ENCODE measurements at regions not wholly inside any gene's neighbourhood (a gene's known extent, or its start where the extent isn't known, plus 50 kb on each side); places are given as distances from the start of the nearest gene placed in this dataset.

DNA sequence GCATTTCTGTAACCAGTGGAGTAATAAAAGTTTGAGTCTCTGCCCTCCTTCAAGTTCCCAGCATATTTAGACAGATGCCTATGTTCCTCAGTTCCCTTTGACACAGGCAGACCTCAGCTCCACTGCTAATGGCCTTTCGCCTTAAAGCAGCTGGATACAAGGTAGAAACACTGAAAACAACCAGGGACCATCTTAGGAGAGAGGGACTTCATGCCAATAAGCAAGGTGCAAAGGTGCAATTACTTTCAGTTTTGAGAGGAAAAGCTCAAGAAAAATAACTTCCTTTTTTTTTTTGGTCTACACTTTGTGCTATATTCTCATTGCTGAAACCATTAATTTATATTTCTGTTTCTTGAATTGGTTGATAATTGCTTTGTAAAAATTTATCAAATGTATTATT lies 781.9 kb upstream of the GALNTL6 start:
- H3K4me1 ChIP-seq (ENCODE audit: low read length): no peaks in the 10 kb centered on the region
- H3K9me3 ChIP-seq (replicated peaks; ENCODE audit: insufficient read depth, low read length): no peaks in the 10 kb centered on the region
- no peak overlapping the region for H3K27ac ChIP-seq (ENCODE audit: low read length)
- H3K4me2 ChIP-seq (ENCODE audit: low read depth, low read length): peak overlapping the region; percentile 55
- no peaks in the 10 kb centered on the region for H3K79me2 ChIP-seq (ENCODE audit: low read length)
- no peaks in the 10 kb centered on the region for H3F3A ChIP-seq (ENCODE audit: insufficient read depth, low read length)
- H3K27me3 ChIP-seq (replicated peaks; ENCODE audit: insufficient read depth, low read length): no peaks in the 10 kb centered on the region
- peak overlapping the region; percentile 83 for H2AFZ ChIP-seq (ENCODE audit: low read length)
- H4K20me1 ChIP-seq (ENCODE audit: insufficient read depth, low read length): no peaks in the 10 kb centered on the region
- TF ChIP-seq EZH2 (optimal IDR thresholded peaks at IDR 0.05; ENCODE audit: low read depth, low read length) (no peak), EZH2phosphoT487 (IDR thresholded peaks at IDR 0.05; ENCODE audit: low read length) (no peak)
- TF ChIP-seq, protein P1, sequence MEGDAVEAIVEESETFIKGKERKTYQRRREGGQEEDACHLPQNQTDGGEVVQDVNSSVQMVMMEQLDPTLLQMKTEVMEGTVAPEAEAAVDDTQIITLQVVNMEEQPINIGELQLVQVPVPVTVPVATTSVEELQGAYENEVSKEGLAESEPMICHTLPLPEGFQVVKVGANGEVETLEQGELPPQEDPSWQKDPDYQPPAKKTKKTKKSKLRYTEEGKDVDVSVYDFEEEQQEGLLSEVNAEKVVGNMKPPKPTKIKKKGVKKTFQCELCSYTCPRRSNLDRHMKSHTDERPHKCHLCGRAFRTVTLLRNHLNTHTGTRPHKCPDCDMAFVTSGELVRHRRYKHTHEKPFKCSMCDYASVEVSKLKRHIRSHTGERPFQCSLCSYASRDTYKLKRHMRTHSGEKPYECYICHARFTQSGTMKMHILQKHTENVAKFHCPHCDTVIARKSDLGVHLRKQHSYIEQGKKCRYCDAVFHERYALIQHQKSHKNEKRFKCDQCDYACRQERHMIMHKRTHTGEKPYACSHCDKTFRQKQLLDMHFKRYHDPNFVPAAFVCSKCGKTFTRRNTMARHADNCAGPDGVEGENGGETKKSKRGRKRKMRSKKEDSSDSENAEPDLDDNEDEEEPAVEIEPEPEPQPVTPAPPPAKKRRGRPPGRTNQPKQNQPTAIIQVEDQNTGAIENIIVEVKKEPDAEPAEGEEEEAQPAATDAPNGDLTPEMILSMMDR (IDR thresholded peaks at IDR 0.05; ENCODE audit: low read length): no peak
- H3K4me3 ChIP-seq (ENCODE audit: low read length): peak overlapping the region; percentile 17; the same call in 1 of the 2 replicates
- DNase-seq: no peak
- no peaks in the 10 kb centered on the region for H3K36me3 ChIP-seq (replicated peaks; ENCODE audit: insufficient read depth, low read length)
- H3K9ac ChIP-seq (ENCODE audit: low read length): no peak overlapping the region
- no peaks in the 10 kb centered on the region for H3K9me2 ChIP-seq (replicated peaks; ENCODE audit: insufficient read depth, low read length)

DNA sequence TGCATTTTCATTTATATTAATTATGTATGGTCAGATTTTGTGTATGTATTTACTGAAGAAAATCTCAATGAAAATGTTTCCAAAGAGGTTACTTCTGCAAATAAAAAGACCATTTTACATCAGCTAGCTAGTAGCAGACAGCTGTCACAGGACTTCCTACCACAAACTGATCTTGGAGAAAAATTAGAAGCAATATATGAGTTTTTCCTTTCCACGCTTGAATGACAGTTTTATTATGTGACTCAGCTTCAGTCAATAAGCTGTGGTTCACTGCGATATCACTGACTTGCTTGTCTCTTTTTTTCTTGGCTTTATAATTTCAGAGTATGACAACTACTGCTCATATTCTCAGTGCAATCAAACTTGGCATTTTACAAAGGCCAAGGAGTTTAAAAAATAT lies 787.4 kb upstream of the GALNTL6 start:
- H3K9ac ChIP-seq (ENCODE audit: low read length): no peak overlapping the region
- H3K4me2 ChIP-seq (ENCODE audit: low read depth, low read length): no peak overlapping the region
- no peaks in the 10 kb centered on the region for H3K9me2 ChIP-seq (replicated peaks; ENCODE audit: insufficient read depth, low read length)
- no peaks in the 10 kb centered on the region for H3K9me3 ChIP-seq (replicated peaks; ENCODE audit: insufficient read depth, low read length)
- H3K36me3 ChIP-seq (replicated peaks; ENCODE audit: insufficient read depth, low read length): no peaks in the 10 kb centered on the region
- DNase-seq: no peak
- TF ChIP-seq, protein P1 (IDR thresholded peaks at IDR 0.05; ENCODE audit: low read length): no peak
- TF ChIP-seq EZH2phosphoT487 (IDR thresholded peaks at IDR 0.05; ENCODE audit: low read length) (no peak), EZH2 (optimal IDR thresholded peaks at IDR 0.05; ENCODE audit: low read depth, low read length) (no peak)
- H3K27ac ChIP-seq (ENCODE audit: low read length): no peak overlapping the region
- H3K4me3 ChIP-seq (ENCODE audit: low read length): no peak overlapping the region
- no peaks in the 10 kb centered on the region for H3F3A ChIP-seq (ENCODE audit: insufficient read depth, low read length)
- no peaks in the 10 kb centered on the region for H4K20me1 ChIP-seq (ENCODE audit: insufficient read depth, low read length)
- no peaks in the 10 kb centered on the region for H3K4me1 ChIP-seq (ENCODE audit: low read length)
- H3K27me3 ChIP-seq (replicated peaks; ENCODE audit: insufficient read depth, low read length): no peaks in the 10 kb centered on the region
- no peak overlapping the region for H2AFZ ChIP-seq (ENCODE audit: low read length)
- H3K79me2 ChIP-seq (ENCODE audit: low read length): no peaks in the 10 kb centered on the region

DNA sequence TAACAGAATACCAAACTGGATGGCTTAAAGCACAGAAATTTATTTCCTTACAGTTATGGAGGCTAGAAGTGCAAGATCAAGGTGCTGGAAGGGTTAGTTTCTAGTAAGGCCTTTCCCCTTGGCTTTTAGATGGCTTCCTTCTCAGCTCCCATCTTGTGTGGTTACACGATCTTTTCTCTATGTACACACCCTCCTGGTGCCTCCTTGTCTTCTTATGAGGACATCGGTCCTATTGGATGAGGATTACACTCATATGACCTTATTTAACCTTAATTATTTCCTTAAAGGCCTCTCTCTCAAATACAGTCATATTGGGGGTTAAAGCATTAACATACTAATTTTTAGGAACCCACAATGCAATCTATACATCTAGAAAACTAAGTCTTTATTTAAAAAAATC lies 787.9 kb upstream of the GALNTL6 start:
- TF ChIP-seq, protein P1 (IDR thresholded peaks at IDR 0.05; ENCODE audit: low read length): no peak
- Histone ChIP-seq H3K4me2 (ENCODE audit: low read depth, low read length) (no peak overlapping the region), H4K20me1 (ENCODE audit: insufficient read depth, low read length) (no peaks in the 10 kb centered on the region), H3F3A (ENCODE audit: insufficient read depth, low read length) (no peaks in the 10 kb centered on the region), H3K4me1 (ENCODE audit: low read length) (no peaks in the 10 kb centered on the region), H3K9ac (ENCODE audit: low read length) (no peak overlapping the region), H3K4me3 (ENCODE audit: low read length) (no peak overlapping the region), H2AFZ (ENCODE audit: low read length) (0 out of 2 replicates have a peak overlapping the region, but pooled peaks have one; percentile 28), H3K9me3 (replicated peaks; ENCODE audit: insufficient read depth, low read length) (no peaks in the 10 kb centered on the region), H3K36me3 (replicated peaks; ENCODE audit: insufficient read depth, low read length) (no peaks in the 10 kb centered on the region), H3K27me3 (replicated peaks; ENCODE audit: insufficient read depth, low read length) (no peaks in the 10 kb centered on the region), H3K9me2 (replicated peaks; ENCODE audit: insufficient read depth, low read length) (no peaks in the 10 kb centered on the region), H3K79me2 (ENCODE audit: low read length) (no peaks in the 10 kb centered on the region), H3K27ac (ENCODE audit: low read length) (no peak overlapping the region)
- DNase-seq: no peak
